SKM-1 treated with dmso at 0.1 percent for 144 hours (cell line): ENCODE measurements at regions not wholly inside any gene's neighbourhood (a gene's known extent, or its start where the extent isn't known, plus 50 kb on each side); places are given as distances from the start of the nearest gene placed in this dataset.
"Not testable (repeated sequence)": the region's sequence is repeated elsewhere in the genome, so short reads cannot be mapped to it uniquely, and the experiment has no call there.

Source experiments
- DNase-seq: peaks from one replicate; lab custom pipeline; 2025; ENCODE audit not compliant: unreplicated experiment; lab: John Stamatoyannopoulos, UW

DNA sequence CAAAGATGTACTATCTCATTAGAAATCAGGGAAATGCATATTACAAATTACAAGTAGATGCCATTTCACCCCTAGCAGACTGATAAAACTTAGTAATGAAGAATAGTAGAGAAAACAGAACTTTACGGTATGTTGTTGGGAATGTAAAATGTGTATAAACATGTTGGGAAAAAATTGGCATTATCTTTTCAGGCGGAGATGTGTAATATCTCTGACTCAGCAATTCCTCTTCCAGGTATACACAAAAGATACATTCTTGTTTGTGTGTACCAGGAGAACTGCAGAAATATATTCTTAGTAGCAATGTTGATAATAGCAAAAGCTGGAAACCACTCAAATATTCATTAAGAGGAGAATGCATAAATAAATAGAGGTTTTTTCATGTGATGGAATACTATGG is 204.5 kb downstream of the LPIN1 start:
- no peak for DNase-seq

DNA sequence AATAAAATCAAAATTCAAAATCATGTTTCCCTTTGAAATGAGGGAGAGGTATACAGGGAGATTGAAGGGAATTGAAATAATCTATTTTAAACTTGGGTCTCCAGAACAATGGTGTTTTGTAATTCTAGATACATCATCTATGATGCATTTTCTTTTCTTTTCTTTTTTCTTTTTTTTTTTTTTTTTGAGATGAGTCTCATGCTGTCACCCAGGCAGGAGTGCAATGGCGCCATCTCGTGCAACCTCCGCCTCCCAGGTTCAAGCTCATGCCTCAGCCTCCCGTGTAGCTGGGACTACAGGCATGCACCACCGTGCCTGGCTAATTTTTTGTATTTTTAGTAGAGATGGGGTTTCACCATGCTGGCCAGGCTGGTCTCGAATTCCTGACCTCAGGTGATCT is 205.1 kb downstream of the LPIN1 start:
- DNase-seq: not testable (repeated sequence)

DNA sequence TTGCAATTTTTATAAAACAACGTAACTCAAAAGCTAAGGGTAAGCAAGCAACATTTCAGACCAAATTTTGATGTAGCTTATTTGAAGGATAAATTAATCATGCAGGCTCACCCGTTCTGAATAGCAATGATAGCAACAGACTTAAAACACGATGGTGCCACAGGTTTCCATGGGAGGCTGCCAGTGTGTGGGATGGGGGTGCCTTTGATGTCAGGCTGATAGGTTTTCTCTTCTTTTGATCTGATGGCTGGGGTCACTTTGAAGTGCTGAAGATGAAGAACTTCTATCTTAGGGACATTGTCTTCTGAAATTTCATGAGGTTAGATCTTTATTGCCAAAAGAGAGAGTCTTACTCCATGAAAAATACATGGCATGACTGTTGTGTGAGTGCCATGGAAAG is 206.8 kb downstream of the LPIN1 start:
- no peak for DNase-seq

DNA sequence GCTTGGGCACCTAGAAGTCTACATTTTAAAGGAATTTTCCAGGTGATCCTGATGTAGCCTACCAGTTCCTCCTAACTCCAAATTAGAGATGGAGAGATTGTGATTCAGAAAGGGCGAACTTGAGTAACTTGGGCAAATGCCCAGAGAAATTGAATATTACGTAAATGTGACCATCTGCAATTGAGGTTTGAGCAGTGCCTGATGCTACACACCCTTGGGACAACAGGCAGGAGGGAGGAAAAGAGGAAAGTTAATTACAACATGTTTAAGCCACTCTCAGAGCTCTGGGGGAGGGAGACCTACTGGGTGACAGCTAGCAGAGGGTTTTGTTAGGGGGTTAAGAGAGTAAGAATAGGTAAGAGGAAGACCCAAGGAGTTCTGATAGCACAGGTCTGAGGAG is 208.9 kb downstream of the LPIN1 start:
- DNase-seq: peak; percentile 51

DNA sequence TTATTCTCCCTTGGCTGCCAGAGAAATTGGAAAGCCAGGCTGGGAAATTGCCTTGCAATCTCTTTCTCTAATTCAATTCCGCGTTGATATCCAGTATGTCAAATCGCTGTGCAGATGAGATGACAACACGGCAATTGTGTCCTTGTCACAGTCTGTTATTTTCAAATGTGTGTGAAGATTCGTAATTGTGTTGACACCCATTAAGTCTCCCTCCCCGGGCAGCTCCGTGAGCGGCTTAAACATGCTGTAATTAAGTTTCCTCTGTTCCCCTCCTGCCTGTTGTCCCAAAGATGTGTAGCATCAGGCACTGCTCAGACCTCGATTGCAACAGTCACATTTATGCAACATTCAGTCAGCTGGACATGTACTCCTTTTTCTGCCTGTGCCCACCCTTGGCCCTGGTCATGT is 209.5 kb downstream of the LPIN1 start:
- DNase-seq: peak; percentile 14

DNA sequence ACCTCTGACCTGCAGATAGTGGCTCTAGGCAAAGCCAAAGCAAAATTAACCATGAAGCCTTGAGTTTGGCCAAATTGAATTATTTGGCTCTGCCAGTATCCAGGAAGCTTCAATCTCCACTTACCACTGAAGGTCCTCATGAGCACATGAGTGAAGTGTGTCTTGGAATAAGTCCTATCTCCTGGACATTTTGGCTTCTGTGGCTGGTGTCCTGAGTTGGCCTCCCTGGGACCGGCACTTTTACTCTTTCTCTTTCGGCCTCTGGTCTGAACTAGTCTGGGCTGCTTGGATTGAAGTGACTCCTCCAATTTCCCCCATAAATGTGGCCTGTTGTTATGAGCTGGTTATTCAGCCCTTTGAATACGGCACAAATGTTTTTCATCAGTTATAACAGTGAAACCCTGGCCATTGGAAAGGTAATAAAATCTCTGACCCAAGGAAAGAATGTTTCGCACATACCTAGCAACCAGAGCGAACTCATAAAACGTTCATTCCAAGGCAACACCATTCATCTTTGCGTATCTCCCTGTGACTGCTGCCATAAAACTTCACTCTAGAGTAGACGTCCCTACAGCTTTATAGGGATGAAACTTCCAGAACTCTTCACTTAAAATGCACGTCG is 216.4 kb downstream of the LPIN1 start:
- DNase-seq: no peak

DNA sequence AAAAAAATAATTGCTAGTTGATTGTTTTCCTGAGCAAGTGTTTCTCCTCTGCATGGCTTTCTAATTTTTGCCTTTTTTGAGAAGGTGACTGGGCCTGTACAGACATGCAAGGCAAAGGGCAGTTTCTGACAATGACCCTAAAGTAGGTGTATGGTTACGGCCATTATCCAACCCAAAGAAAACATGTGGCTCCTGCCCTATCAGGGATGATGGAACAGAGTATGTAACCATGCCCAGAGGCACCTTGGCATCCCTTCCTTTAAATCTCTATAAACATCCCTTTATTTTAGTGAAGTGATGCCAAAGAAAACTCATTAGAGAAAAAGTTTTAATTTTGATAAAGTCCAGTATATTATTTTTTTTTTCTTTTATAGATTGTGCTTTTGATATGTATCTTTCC is 217.5 kb downstream of the LPIN1 start:
- no peak for DNase-seq

DNA sequence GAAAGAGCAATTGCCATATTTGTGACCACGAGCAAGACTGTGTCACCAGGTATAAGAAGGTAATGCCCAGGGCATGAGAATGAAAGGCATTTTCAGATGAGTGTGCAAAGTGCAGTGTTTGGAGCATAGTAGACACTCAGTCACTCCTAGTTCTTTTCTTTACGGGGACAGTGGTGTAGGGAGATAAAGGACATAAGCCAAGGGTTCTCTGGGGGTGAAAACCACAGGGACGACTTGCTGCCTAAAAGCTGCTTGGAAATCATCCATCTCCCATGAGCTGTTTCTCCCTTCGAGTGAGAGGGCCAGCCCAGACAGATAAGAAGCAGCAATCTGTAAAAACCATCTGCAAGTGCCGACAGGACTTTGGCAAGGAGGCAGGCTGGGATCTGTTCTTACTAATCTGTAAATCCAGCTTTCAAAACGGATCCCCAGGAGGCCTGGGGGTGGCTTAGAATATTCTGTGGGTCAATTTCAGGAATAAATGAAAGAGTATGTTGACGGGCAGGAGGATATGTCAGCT is 221.6 kb downstream of the LPIN1 start:
- DNase-seq: no peak

DNA sequence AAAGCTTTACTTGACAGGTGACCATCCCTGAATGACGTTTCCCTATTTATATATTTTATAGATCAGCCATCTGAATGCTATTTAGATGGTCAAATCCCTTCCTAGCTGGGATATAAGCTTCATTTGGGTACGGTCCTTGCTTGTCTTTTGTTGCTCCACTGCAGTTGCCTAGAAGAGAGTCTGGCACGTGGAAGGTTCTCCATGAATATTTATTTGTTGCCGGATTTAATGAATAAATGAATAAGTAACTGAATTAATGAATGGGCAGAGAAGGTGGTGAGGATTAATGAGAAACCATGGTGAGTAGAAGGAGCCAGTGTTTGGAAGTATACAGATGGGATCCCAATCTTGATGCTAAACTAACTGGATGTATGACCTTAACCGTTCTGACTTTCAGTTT is 222.1 kb downstream of the LPIN1 start:
- no peak for DNase-seq

DNA sequence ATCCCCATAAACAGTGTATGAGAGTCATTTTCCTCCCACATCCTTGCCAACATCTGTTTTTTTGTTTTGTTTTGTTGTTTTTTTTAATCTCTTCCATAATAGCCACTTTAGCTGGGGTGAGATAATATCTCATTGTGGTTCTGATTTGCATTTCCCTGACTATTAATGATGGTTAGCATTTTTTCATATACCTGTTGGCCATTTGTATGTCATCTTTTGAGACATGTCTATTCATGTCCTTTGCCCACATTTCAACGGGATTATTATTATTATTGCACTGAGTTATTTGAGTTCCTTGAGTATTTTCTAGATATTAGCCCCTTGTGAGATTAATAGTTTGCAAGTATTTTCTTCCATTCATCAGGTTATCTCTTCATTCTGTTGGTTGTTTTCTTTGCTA is 223.3 kb downstream of the LPIN1 start:
- DNase-seq: no peak

DNA sequence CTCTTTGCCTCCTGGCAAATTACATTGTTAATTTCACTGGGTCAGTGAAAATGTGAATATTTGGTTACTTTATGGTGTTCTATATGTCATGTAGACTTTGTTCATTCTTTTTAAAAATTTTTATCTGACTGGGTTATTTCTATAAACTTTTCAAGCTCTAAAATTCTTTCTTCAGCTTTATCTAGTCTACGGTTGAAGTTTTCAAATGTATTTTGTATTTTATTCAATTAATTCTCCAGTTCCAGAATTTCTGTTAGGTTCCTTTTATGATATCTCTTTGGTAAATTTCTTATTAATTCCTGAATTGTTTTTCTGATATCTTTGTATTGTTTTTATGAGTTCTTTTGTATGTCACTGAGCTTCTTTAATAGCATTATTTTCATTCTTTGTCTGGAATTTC is 228.1 kb downstream of the LPIN1 start:
- no peak for DNase-seq

DNA sequence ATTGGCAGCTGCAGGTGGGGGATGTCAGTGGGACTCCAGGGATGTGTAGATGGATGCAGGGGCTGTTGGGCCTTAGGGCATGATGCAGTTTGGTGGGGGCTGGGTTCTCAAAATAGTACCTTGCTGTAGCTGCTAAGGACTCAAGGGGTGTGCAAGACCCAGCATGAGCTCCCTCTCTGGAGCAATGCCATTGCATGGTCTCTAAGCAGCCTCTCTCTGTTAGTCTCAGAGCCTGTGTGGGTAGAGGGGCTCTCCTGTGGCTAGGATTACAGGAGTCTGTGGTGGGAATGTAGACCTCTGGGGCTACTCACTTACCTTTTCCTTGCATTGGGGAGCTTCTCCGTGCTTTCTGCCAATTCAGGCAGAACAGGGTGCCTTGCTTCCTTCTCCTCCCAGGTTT is 228.9 kb downstream of the LPIN1 start:
- DNase-seq: no peak

DNA sequence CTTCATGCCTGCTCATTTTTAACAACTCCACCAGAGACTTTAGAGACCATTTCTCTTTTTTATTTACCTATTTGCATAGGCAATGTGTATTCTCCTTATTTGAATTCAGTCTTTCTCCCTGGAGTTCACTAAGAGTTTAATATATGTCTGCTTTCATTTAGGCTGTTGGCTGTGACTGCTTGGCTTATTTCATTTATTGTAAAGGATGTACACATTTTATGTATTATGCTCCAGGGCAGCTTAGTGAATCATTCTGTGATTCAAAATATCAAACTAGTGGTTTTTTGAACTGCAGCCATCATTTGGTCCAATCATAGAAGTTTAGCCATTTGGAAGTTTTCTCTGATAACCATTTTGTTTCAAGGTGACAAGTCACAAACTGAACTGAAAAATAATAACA is 229.6 kb downstream of the LPIN1 start:
- no peak for DNase-seq

DNA sequence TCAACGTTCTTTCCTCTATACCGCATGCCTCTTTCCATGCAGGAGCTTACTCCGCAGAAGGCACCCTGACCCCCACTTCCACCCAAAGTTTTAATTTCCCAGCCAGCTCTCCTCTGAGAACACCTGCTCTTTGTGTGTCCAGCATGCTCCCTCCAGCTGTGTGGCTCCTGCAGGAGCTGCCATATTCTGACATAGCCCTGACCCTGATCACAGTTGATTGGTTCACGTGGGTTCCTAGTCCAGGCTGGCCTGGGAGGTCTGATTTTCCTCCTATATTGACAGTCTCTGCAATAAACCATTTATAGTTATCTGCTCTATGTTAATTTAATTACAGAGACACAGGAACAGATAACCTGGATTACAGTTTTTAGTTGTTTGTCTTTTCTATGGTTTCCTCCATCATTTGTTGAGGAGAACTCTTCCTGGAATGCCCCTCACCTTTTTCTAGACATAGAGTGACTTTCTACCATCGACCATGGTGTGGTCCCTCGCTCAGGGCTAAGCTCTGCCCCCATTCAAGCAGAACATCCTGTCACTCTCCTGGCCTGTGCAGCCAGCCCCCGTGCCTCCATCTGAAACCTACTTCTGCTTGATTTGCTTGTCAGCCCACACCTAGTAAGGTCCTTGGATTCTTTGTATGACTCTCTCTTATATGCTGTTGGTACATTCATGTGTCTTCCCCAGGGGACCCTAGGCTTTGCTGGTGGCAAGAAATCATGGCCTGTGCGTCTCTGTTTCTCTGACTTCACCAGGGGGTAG is 231.5 kb downstream of the LPIN1 start:
- no peak for DNase-seq

DNA sequence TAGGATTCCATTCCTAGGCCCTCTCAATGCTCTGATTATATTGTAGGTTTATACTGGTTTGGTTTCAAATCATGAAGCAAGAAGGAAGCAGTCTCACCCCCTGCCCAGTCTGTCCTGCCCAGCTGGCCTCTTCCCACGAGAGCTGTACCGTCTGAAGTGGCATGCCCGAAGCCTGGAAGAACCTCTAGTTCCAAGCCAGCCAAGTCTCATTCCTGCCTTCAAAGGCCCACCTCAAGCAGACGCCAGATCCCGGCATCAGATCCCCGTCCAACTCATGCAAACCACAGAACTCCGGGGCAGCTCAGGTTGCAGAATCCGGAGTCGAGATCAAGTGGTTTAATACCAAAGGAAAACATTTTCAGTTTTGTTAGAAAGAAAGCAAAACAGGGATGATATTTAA is 234.4 kb downstream of the LPIN1 start:
- no peak for DNase-seq

DNA sequence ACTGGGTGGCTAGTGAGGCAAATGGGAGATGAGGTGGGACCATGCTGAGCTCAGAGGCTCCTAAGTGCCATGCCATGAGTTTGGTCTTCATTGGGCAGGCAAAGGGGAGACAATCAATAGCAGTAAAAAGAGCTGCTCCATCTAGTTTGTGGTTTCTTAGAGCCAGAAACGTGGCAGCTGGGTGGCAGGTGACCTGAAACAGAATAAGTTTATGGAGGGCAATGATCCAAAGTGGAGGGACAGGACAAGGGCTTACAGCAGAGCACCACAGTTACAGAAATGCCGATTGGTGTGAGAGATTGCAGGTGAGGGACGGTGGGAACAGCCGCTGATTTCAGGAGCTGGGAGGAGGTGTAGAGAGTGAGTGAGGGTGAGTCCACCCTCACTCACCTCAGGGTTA is 237.0 kb downstream of the LPIN1 start:
- DNase-seq: no peak

DNA sequence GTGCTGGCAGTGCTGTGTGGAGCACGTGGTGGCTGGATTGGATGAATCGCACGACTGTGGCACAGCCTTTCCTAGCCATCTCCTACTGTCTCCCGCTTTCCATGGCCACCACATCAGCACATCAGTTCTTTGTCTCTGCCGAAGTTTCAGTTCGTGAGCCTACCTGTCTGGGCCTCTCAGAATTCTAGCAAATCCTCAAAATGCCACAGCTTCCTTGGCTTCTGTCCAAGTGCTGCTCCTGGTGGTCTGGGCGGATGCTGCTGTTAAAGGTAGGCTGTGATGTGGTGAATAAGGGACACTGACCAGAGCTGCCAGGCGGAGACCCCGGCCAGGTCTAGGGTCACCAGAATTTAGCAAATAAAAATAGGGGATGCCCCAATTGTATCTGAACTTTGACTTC is 237.4 kb downstream of the LPIN1 start:
- DNase-seq: no peak

DNA sequence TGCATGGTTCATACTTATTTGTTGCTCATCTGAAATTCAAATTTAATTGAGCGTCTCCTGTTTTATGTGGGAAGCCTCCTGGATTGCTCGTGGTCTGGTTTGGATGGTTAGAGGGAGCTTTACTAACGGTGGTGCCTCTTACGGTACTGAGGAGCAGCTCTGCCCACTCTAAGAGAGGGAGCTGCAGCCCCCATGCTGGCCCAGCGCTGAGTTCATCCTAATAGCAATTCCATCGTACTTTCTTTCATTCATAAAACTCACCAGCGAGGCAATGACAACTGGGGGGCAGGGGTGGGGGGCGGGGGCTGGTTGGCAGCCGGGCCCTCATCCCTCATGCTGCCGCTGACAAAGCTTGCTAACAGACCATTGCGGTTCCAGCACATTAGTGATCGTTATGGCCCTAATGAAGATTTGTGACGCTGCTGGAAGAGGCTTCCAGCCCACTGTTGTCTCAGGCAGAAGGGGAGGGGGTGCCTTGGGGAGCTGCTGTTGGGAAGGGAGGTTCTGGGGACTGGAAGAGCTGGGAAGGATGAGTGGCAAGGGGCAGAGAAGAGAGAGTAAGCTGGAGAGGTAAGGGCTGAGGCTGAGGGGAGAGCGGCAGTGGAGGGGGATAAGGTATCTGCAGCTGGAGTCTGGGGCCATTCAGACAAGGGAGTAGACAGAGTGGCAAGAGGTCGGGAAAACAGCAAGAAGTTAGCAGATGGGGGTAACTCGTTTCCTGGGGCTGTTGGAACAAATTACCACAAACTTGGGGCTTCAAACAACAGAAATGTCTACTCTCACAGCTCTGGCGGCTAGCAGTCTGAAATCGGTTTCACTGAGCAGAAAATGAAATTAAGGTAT is 238.1 kb downstream of the LPIN1 start:
- DNase-seq: no peak

DNA sequence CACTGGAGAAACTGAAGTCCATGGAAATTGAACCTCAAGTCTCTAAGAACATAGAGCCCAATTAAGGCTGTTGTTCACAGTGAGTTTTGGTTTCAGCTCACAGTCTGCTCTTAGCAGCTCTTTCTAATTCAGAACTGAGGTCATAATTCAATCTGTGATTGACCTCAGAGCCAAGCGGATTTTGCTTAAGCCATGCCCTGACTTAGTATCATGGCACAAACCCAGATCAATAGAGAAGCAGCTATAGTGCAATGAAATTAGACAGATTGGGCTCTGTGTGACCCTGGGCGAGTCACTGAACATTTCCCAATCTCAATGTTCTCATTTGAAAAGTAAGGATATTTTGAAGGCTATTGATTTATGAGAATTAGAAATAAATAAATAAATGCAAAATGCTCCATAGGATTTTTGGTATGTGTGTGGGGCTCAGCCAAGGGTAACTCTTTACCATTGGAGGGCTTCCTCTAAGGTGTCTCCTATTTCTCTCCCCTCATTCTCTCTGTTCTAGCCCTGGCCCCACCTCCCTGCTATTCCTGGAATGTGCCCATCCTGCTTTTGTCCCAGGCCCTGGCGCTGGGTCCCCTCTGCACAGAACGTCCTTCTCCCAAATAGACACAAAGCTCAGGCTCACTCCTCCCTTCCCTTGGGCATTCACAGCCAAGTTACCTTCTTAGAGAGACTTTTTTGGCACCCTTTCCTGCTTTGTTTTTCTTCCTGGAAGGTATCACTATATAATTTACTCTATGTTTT is 239.6 kb downstream of the LPIN1 start:
- DNase-seq: no peak

DNA sequence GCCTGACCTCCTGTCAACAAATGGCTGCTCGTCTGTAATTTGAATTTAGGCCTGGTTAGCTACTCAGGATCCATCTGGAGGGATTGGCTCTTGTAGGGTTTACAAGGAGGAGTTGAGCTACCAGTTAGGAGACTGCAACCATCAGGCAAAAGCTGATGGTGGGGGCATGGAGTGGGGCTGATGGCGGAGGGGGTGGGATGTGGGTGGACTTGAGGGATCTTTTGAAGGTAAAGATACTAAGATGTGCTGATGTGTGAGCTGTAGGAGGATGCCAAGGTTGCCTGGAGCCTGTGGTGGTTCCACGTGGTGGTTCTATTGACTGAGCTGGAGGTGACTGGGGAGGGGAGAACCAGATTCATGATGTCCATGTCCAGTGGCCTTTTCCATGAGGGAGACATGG is 240.7 kb downstream of the LPIN1 start:
- DNase-seq: no peak

DNA sequence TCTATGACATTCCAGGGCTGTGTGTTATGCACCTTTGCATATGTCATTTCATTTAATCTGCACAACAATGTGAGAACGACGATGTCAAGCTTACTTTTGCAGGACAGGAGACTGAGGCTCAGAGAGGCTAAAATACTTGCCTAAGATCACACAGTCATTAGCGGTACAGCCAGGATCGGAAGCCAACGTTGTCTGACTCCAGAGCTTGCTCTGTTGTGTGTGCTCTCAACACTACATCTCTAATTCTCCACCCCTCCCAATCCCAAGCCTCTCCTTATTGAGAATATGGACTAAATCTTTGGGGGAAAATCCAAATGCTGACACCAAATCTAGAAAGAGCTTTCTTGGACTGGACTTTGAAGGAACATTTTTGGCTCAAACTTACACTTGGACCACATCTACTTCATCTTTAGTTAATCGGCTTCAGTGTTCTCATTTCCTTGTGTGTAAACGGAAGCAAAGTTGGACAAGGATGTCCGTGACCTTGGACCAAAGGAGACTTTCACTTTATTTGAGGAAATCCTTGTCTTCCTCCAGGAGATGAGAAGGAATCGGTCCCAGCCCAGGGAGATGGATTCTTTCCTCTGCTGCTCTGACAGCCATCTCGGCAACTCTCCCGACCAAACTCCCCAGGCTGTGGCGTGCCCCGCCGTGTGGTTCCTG is 242.4 kb downstream of the LPIN1 start:
- DNase-seq: no peak
